ENCODE measurements at regions not wholly inside any gene's neighbourhood (a gene's known extent, or its start where the extent isn't known, plus 50 kb on each side); places are given as distances from the start of the nearest gene placed in this dataset.

DNA sequence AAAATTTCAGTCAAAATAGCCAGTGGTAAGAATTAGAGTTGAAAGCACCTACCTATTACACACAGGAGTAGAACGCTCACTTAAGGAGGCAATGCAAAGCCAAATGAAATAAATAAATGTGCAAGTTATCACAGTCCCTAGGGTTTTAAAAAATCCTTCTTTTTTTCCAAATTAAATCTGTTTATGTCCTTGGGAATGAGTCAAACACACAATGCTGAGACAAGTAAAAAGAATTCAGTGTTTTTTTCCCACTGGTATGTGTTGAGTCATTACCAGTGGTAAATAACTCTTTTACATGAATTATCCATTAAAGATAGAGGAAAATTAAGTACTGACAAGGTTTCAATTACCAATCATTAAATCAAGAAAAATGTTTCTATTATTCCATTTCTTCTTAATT is 438.6 kb downstream of the TNS3 start:
- peak; percentile 78 for DNase-seq (ENCODE audit: low read depth)
- ChIA-PET POLR2A (no interaction called here), CTCF (no interaction called here)
- no peak overlapping the region for H3K4me3 ChIP-seq (ENCODE audit: low read depth, low read length)
- TF ChIP-seq, protein P1, sequence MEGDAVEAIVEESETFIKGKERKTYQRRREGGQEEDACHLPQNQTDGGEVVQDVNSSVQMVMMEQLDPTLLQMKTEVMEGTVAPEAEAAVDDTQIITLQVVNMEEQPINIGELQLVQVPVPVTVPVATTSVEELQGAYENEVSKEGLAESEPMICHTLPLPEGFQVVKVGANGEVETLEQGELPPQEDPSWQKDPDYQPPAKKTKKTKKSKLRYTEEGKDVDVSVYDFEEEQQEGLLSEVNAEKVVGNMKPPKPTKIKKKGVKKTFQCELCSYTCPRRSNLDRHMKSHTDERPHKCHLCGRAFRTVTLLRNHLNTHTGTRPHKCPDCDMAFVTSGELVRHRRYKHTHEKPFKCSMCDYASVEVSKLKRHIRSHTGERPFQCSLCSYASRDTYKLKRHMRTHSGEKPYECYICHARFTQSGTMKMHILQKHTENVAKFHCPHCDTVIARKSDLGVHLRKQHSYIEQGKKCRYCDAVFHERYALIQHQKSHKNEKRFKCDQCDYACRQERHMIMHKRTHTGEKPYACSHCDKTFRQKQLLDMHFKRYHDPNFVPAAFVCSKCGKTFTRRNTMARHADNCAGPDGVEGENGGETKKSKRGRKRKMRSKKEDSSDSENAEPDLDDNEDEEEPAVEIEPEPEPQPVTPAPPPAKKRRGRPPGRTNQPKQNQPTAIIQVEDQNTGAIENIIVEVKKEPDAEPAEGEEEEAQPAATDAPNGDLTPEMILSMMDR (IDR thresholded peaks at IDR 0.05; ENCODE audit: insufficient read depth, low read depth, low read length): no peak
- no peaks in the 10 kb centered on the region for H3K36me3 ChIP-seq (ENCODE audit: control insufficient read depth, insufficient read depth, low read length)
- H3K27me3 ChIP-seq (ENCODE audit: control insufficient read depth, insufficient read depth, low read length): no peaks in the 10 kb centered on the region

DNA sequence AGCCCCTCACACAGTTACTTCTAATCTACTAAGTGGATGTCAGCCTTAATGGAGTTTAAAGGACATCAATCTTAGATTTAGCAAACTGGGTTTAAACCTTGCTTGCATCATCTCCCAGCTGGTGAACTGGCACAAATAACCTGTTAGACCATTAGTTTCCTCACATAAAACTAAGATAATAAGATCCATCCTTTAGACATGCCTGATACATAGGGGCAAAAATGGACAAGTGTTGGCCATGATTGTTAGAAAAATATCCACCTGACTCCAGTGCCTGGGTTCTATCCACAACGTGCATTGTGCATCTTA is 439.1 kb downstream of the TNS3 start:
- DNase-seq (ENCODE audit: low read depth): no peak
- H3K27me3 ChIP-seq (ENCODE audit: control insufficient read depth, insufficient read depth, low read length): no peaks in the 10 kb centered on the region
- H3K4me3 ChIP-seq (ENCODE audit: low read depth, low read length): no peak overlapping the region
- POLR2A ChIA-PET: no interaction called here
- CTCF ChIA-PET: no interaction called here
- TF ChIP-seq, protein P1 (IDR thresholded peaks at IDR 0.05; ENCODE audit: insufficient read depth, low read depth, low read length): no peak
- no peaks in the 10 kb centered on the region for H3K36me3 ChIP-seq (ENCODE audit: control insufficient read depth, insufficient read depth, low read length)

DNA sequence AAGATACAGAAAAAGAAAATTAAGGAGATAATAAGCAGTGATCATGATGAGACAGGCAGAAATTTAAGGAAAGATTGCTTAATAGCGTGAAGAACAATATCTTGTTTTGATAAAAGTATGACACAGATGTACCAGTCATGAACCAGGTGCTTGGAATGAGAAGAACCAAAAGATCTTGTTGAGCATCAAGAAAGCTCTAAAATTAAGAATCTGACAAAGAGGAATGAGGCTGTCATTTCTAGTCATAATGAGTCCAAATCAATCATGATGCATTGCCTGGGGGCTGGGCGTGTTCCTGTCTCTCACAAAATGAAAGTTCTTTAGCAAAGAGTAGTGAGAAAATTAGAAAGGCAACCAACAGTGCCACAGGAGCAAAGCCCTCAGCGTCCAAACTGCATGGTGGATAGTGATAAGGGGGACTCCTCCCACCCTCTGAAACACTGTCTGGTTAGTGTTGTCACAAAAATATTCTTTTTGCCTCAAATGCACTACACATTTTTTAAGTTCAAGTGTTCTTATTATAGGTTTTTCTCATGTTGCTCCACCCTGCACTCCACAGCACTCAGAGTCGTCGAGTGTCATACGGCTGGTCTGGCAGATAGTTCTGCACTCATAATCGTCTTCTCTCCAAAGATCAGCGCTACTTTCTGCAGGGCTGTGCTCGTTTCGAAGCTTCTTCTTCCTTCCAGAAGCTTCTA is 439.6 kb downstream of the TNS3 start:
- no peak for DNase-seq (ENCODE audit: low read depth)
- TF ChIP-seq, protein P1 (IDR thresholded peaks at IDR 0.05; ENCODE audit: insufficient read depth, low read depth, low read length): no peak
- no peaks in the 10 kb centered on the region for H3K36me3 ChIP-seq (ENCODE audit: control insufficient read depth, insufficient read depth, low read length)
- ChIA-PET POLR2A (no interaction called here), CTCF (no interaction called here)
- H3K27me3 ChIP-seq (ENCODE audit: control insufficient read depth, insufficient read depth, low read length): no peaks in the 10 kb centered on the region
- no peak overlapping the region for H3K4me3 ChIP-seq (ENCODE audit: low read depth, low read length)

- CTCF ChIA-PET: no interaction called here
- Histone ChIP-seq H3K4me3 (ENCODE audit: low read depth, low read length) (no peak overlapping the region), H3K27me3 (ENCODE audit: control insufficient read depth, insufficient read depth, low read length) (no peaks in the 10 kb centered on the region), H3K36me3 (ENCODE audit: control insufficient read depth, insufficient read depth, low read length) (no peaks in the 10 kb centered on the region)
- POLR2A ChIA-PET: no interaction called here
- TF ChIP-seq, protein P1 (IDR thresholded peaks at IDR 0.05; ENCODE audit: insufficient read depth, low read depth, low read length): no peak
- DNase-seq (ENCODE audit: low read depth): no peak
These were observed 449.4 kb downstream of the TNS3 start for GRCh38 chr7:47132471-47132870.

- CTCF ChIA-PET: interaction anchor here (0.6 kb wide), 1 partner anchor 327 kb away, joined by 3 read pairs; no protein-coding TSS in a partner anchor
- no peaks in the 10 kb centered on the region for H3K27me3 ChIP-seq (ENCODE audit: control insufficient read depth, insufficient read depth, low read length)
- no peak for DNase-seq (ENCODE audit: low read depth)
- POLR2A ChIA-PET: no interaction called here
- no peak overlapping the region for H3K4me3 ChIP-seq (ENCODE audit: low read depth, low read length)
- no peaks in the 10 kb centered on the region for H3K36me3 ChIP-seq (ENCODE audit: control insufficient read depth, insufficient read depth, low read length)
- TF ChIP-seq, protein P1 (IDR thresholded peaks at IDR 0.05; ENCODE audit: insufficient read depth, low read depth, low read length): no peak
These were observed 453.2 kb downstream of the TNS3 start for GRCh38 chr7:47128700-47129099.
